ENCODE measurements at regions not wholly inside any gene's neighbourhood (a gene's known extent, or its start where the extent isn't known, plus 50 kb on each side); places are given as distances from the start of the nearest gene placed in this dataset.

DNA sequence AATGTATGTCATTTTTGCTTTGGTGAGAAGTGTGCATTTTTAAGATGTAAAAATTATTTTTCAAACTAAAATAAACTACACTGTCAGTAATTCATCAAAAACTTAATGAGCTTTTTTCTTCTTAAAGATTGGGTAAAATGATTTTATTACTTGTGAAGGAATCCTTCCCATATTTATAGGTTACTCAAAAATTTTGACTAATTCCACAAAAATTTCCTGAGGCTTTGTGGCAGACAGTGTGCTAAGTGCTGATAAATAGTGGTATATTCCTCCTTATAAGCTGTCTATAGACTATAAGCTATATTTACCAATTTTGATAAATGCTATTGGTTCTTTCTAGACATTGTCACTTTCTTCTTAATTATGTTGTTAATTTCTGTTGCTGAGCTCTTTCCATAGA, 284.5 kb upstream of the SEMA6D start:
- no peaks in the 10 kb centered on the region for H3K9me3 ChIP-seq (ENCODE audit: control insufficient read depth, low read length)
- H3K27me3 ChIP-seq (replicated peaks; ENCODE audit: control insufficient read depth, insufficient read depth, low read length, poor library complexity, severe bottlenecking), result no peaks in the 10 kb centered on the region
- no peak overlapping the region for H3K4me3 ChIP-seq (ENCODE audit: insufficient read depth, low read depth, low read length, poor library complexity, severe bottlenecking)
- DNase-seq, result no peak
- H3K4me1 ChIP-seq (ENCODE audit: control insufficient read depth, insufficient read depth, low read length, poor library complexity, severe bottlenecking), result no peaks in the 10 kb centered on the region
- no peaks in the 10 kb centered on the region for H3K36me3 ChIP-seq (ENCODE audit: control insufficient read depth, insufficient read depth, low read length)
- H3K27ac ChIP-seq (ENCODE audit: insufficient read depth, low read length, poor library complexity, severe bottlenecking), result no peak overlapping the region

DNA sequence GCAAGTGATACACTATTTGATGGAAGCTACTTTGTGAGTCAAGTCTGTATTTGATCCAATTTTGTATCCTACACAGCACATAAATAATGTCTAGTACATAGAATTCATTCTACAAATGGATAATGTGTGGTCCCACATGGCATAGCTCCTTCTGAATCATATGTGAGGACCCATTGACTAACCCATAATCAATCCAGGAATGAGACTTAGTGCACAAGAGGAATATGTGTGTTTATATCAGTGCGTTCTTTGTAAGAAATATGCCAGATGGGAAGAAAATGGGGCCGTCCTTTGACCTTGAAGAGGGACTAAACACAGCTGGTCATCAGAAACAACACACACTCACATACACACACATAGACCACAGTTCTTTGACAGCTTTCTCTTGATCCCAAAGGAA, 282.7 kb upstream of the SEMA6D start:
- DNase-seq, result no peak
- Histone ChIP-seq H3K4me1 (ENCODE audit: control insufficient read depth, insufficient read depth, low read length, poor library complexity, severe bottlenecking) (no peaks in the 10 kb centered on the region), H3K27ac (ENCODE audit: insufficient read depth, low read length, poor library complexity, severe bottlenecking) (no peak overlapping the region), H3K27me3 (replicated peaks; ENCODE audit: control insufficient read depth, insufficient read depth, low read length, poor library complexity, severe bottlenecking) (no peaks in the 10 kb centered on the region), H3K36me3 (ENCODE audit: control insufficient read depth, insufficient read depth, low read length) (no peaks in the 10 kb centered on the region), H3K9me3 (ENCODE audit: control insufficient read depth, low read length) (no peaks in the 10 kb centered on the region), H3K4me3 (ENCODE audit: insufficient read depth, low read depth, low read length, poor library complexity, severe bottlenecking) (no peak overlapping the region)

DNA sequence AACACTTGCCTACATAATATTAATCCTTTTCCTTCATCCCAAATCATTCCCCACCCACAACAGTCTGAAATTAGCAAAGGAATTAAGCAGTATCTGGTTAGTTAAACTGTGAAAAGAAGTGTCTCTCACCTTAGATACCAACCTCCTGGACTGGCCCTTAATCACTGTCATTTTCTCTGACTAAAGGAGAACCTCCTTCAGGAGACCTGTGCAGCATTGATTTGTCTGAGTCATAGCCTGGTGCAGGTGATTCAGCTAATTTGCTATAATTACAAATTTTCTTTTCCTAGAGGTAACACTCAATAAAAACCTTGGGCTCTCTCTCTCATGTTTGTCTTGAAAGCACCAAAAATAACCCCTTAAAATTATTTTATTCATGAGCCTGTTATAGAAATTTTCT, 279.8 kb upstream of the SEMA6D start:
- no peak for DNase-seq
- no peaks in the 10 kb centered on the region for H3K9me3 ChIP-seq (ENCODE audit: control insufficient read depth, low read length)
- no peak overlapping the region for H3K4me3 ChIP-seq (ENCODE audit: insufficient read depth, low read depth, low read length, poor library complexity, severe bottlenecking)
- no peaks in the 10 kb centered on the region for H3K36me3 ChIP-seq (ENCODE audit: control insufficient read depth, insufficient read depth, low read length)
- no peaks in the 10 kb centered on the region for H3K4me1 ChIP-seq (ENCODE audit: control insufficient read depth, insufficient read depth, low read length, poor library complexity, severe bottlenecking)
- no peak overlapping the region for H3K27ac ChIP-seq (ENCODE audit: insufficient read depth, low read length, poor library complexity, severe bottlenecking)
- H3K27me3 ChIP-seq (replicated peaks; ENCODE audit: control insufficient read depth, insufficient read depth, low read length, poor library complexity, severe bottlenecking), result no peaks in the 10 kb centered on the region

DNA sequence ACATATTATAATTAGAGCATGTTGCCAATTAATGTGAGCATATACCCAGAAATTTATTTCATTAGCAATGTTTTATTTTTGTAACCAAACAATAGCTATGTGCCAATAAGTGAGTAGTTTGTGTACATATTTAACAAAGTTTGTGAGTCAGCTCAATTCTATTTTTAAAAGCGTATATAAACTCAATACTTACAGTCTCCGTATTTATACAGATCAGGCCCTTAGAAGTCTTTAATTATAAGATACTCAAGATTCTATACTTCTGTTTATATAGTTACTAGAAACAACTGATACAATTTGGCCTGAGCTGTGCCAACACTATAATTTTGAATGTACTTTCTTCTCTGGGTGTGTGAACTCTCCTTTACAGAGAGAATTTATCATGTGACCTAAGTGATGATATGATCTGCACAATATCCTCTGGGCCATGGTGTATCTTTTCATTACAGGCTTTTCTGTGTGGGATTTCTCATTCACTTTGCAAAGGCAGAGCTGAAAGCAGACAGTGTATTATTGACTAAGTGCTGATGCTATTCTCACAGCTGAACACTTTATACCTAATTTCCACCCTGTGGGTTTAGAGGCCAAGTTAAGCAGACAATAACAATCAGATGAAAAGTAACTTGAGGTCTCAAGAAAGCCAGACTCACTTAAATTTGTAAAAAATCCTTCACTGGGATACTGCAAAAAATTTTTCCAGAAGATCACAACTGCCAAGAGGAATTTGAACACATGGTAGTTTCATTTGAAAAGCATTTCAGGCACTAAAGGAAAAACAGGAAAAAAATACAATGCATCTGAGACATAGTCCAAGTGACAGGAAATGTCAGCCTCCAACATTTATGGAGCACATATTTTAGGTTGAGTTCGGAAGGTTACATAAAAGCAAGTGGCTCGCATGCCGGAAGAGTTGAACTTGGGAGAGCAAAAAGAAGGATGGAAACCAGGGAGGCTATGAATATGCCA, 277.9 kb upstream of the SEMA6D start:
- Histone ChIP-seq H3K36me3 (ENCODE audit: control insufficient read depth, insufficient read depth, low read length) (no peaks in the 10 kb centered on the region), H3K9me3 (ENCODE audit: control insufficient read depth, low read length) (no peaks in the 10 kb centered on the region), H3K4me3 (ENCODE audit: insufficient read depth, low read depth, low read length, poor library complexity, severe bottlenecking) (no peak overlapping the region), H3K4me1 (ENCODE audit: control insufficient read depth, insufficient read depth, low read length, poor library complexity, severe bottlenecking) (no peaks in the 10 kb centered on the region), H3K27me3 (replicated peaks; ENCODE audit: control insufficient read depth, insufficient read depth, low read length, poor library complexity, severe bottlenecking) (no peaks in the 10 kb centered on the region), H3K27ac (ENCODE audit: insufficient read depth, low read length, poor library complexity, severe bottlenecking) (no peak overlapping the region)
- no peak for DNase-seq

DNA sequence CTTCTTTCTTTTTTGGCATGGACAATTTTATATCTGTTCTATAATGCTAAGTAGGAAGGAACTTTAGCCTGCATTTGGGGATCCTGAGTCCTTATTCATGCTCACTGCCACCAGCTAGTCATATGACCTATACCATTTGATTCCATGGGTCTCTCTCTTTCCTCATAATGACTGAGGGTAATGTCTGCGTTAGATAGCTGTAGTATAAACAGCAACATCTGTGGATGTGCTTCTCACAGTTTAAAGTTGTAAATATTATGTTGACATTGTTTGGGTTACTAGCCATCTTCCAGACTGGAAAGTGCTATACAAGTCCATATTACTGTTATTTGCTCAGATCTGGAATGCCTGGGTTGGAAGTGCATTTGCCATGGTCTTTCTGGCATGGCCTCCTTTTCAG, 274.9 kb upstream of the SEMA6D start:
- Histone ChIP-seq H3K36me3 (ENCODE audit: control insufficient read depth, insufficient read depth, low read length) (no peaks in the 10 kb centered on the region), H3K27me3 (replicated peaks; ENCODE audit: control insufficient read depth, insufficient read depth, low read length, poor library complexity, severe bottlenecking) (no peaks in the 10 kb centered on the region), H3K4me1 (ENCODE audit: control insufficient read depth, insufficient read depth, low read length, poor library complexity, severe bottlenecking) (no peaks in the 10 kb centered on the region), H3K9me3 (ENCODE audit: control insufficient read depth, low read length) (no peaks in the 10 kb centered on the region), H3K27ac (ENCODE audit: insufficient read depth, low read length, poor library complexity, severe bottlenecking) (no peak overlapping the region), H3K4me3 (ENCODE audit: insufficient read depth, low read depth, low read length, poor library complexity, severe bottlenecking) (no peak overlapping the region)
- no peak for DNase-seq

DNA sequence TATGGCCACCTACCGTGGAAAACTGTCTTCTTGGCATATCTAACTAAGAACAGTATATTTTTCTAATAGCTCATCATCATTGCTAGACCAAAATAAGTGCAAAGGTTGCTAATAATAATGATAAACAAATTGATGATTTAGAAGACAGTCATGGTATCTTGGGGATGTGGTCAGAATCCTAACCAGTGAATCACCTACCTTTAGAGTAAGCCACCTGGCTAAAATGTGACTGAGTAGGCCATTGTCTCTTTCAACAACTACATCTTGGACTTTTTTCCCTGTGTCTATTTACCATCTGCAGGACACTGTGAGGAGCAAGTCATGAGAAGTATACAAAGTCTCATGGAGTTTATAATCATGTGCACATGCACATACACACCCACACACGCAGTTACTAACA, 273.5 kb upstream of the SEMA6D start:
- H3K27ac ChIP-seq (ENCODE audit: insufficient read depth, low read length, poor library complexity, severe bottlenecking), result no peak overlapping the region
- H3K36me3 ChIP-seq (ENCODE audit: control insufficient read depth, insufficient read depth, low read length), result no peaks in the 10 kb centered on the region
- no peaks in the 10 kb centered on the region for H3K27me3 ChIP-seq (replicated peaks; ENCODE audit: control insufficient read depth, insufficient read depth, low read length, poor library complexity, severe bottlenecking)
- DNase-seq, result no peak
- H3K4me3 ChIP-seq (ENCODE audit: insufficient read depth, low read depth, low read length, poor library complexity, severe bottlenecking), result no peak overlapping the region
- H3K4me1 ChIP-seq (ENCODE audit: control insufficient read depth, insufficient read depth, low read length, poor library complexity, severe bottlenecking), result no peaks in the 10 kb centered on the region
- H3K9me3 ChIP-seq (ENCODE audit: control insufficient read depth, low read length), result no peaks in the 10 kb centered on the region

DNA sequence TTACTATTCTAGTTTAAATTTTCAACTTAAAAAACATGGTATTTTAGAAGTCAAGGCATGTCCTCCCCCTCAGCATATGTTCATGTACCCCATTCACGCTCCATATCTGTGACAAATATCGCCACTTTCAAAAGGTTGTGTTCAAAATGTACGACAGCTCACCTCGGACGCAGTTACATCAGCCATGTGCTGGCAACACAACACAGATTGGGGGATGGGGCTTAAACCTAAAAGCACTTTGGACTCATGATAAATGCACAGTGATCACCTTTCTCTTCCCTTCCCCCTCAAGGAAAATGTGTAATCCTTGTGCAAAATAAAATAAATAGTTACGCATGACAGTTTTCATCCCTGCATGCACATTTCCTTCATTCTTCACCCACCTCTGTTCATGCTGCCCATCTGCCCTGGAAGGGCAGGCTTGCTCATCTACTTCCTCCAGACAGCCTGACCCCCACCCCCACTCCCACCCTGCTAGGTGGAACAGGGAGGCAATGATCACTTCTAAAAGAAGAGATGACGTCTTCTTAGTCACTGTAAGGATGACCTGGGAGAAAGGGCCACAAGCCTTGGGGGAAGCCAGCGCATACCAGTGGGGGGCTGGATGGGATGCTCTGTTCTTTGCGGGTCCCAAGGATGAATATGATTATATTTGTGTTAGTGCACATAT, 271.4 kb upstream of the SEMA6D start:
- DNase-seq, result no peak
- H3K4me3 ChIP-seq (ENCODE audit: insufficient read depth, low read depth, low read length, poor library complexity, severe bottlenecking), result no peak overlapping the region

DNA sequence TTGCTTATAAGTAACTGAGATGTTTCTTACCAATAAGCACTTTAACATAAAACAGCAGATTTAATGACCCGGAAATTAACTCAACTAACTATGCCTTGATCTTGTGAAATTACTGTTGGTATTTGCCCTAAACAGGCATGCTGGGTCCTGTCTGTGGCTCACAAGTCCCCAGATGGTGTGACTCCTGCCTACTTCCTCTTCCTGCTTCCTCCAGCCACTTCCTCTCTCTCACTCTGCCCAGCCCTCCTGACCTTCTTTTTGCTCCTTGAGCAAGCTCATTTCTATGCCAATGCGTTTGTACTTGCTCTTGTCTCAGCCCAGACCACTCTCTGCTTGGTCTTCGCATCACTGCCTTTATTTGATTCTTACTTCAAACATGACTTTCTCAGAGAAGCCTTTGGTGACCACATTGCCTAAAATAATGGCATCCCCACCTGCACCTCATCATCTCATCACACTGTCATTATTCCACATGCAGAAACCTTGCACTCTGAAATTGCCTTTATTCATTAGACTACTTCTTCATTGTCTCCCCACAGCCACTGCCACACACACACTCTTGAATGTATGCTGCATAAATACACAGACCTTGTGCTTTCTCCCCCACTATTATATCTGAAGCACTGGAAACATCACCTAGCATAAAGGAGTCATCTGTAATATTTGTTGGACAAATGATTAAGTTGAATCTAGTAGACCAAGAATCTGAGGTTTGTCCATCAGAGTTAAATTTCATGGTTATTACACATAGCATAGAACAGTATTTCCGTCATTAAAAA, 256.3 kb upstream of the SEMA6D start:
- Histone ChIP-seq H3K4me3 (ENCODE audit: insufficient read depth, low read depth, low read length, poor library complexity, severe bottlenecking) (no peak overlapping the region), H3K27ac (ENCODE audit: insufficient read depth, low read length, poor library complexity, severe bottlenecking) (no peak overlapping the region), H3K9me3 (ENCODE audit: control insufficient read depth, low read length) (no peaks in the 10 kb centered on the region), H3K36me3 (ENCODE audit: control insufficient read depth, insufficient read depth, low read length) (no peaks in the 10 kb centered on the region), H3K4me1 (ENCODE audit: control insufficient read depth, insufficient read depth, low read length, poor library complexity, severe bottlenecking) (no peaks in the 10 kb centered on the region), H3K27me3 (replicated peaks; ENCODE audit: control insufficient read depth, insufficient read depth, low read length, poor library complexity, severe bottlenecking) (no peaks in the 10 kb centered on the region)
- no peak for DNase-seq

More for the DNA sequence above, 271.4 kb upstream of the SEMA6D start:
- H3K9me3 ChIP-seq (ENCODE audit: control insufficient read depth, low read length), result no peaks in the 10 kb centered on the region
- no peaks in the 10 kb centered on the region for H3K36me3 ChIP-seq (ENCODE audit: control insufficient read depth, insufficient read depth, low read length)
- no peaks in the 10 kb centered on the region for H3K27me3 ChIP-seq (replicated peaks; ENCODE audit: control insufficient read depth, insufficient read depth, low read length, poor library complexity, severe bottlenecking)
- H3K4me1 ChIP-seq (ENCODE audit: control insufficient read depth, insufficient read depth, low read length, poor library complexity, severe bottlenecking), result no peaks in the 10 kb centered on the region
- H3K27ac ChIP-seq (ENCODE audit: insufficient read depth, low read length, poor library complexity, severe bottlenecking), result no peak overlapping the region

DNA sequence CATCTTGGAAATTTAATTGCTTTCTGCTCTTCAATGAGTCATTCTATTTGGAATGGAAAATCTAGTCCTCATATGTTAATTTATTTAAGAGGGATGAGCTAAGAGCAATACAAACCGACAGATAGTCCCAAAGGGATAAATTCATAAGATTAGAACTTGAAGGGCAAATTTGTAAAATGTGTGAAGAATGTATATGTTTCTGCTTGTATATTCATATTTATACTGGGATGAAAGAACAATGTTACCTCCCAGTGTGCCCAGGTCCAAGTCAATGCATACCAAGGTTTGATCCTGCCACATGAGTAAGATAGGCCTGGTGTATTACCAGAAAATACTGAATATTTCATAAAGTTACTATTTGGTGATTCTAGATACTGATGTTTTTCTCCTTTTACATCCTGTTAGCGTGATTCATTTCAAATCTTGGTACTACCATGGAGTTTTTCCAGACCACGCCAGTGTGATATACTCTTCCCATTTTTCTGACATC, 255.6 kb upstream of the SEMA6D start:
- no peak for DNase-seq
- Histone ChIP-seq H3K9me3 (ENCODE audit: control insufficient read depth, low read length) (no peaks in the 10 kb centered on the region), H3K4me3 (ENCODE audit: insufficient read depth, low read depth, low read length, poor library complexity, severe bottlenecking) (no peak overlapping the region), H3K27me3 (replicated peaks; ENCODE audit: control insufficient read depth, insufficient read depth, low read length, poor library complexity, severe bottlenecking) (no peaks in the 10 kb centered on the region), H3K36me3 (ENCODE audit: control insufficient read depth, insufficient read depth, low read length) (no peaks in the 10 kb centered on the region), H3K4me1 (ENCODE audit: control insufficient read depth, insufficient read depth, low read length, poor library complexity, severe bottlenecking) (no peaks in the 10 kb centered on the region), H3K27ac (ENCODE audit: insufficient read depth, low read length, poor library complexity, severe bottlenecking) (no peak overlapping the region)
